22Rv1 (cell line): ENCODE measurements at regions not wholly inside any gene's neighbourhood (a gene's known extent, or its start where the extent isn't known, plus 50 kb on each side); places are given as distances from the start of the nearest gene placed in this dataset.

ENCODE experiments used
- H3K27ac ChIP-seq: fragments of 450-650 bp; 2 replicates; pipeline ENCODE4 v1.5.1; 2017
- CTCF ChIP-seq: fragments of 450-650 bp; IDR thresholded peaks from 2 replicates; pipeline ENCODE4 v1.5.1; 2017; ENCODE audit warnings: mild to moderate bottlenecking
- ZFX ChIP-seq: fragments of 450-650 bp; IDR thresholded peaks from 2 replicates; pipeline ENCODE4 v1.6.1; 2017; ENCODE audit warnings: antibody characterized with exemption, borderline replicate concordance

DNA sequence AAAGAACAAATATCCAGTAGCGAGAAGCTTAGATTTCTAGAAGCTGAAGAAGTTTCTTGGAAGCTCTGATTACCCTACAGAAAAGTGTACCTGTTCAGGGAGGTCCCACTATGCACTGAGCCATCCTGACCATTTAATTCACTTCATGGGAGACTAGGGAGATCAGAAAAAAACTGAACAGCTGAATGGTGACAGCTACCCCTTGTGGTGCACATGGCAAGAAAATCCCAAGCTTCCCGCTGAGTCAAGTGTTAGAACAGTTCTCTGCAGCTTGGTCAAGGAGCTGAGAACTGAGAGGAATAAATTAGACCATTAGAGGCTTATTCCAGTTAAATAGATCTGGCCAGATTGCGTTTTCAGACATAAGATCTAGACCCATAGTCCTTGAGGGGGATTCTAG is 197.2 kb upstream of the VEPH1 start:
- TF ChIP-seq CTCF = no peak
- TF ChIP-seq ZFX = no peak
- H3K27ac ChIP-seq = no peak overlapping the region

- no peak overlapping the region for H3K27ac ChIP-seq
Observed at GRCh38 chr3:157695586-157695985, 192.4 kb upstream of the VEPH1 start.

DNA sequence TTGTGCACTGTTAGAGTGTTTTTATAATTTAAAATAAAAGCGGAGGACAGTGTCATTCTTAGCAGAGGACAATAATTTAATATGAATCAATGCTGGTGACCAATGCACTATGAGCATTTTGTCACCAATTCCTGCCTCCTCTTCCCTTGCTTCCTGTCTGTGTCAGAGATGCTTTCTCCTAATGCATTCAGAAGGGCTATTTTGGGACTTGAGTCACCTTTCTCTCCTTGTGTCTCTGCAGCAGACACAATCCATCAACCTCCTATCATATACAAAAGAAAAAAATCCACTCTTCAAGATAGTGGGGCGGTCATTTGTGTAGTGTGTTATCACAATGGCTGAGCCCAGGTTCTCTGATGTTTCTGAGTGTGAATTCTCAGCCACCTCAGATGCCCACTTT is 191.9 kb upstream of the VEPH1 start:
- no peak for TF ChIP-seq CTCF
- TF ChIP-seq ZFX = no peak
- H3K27ac ChIP-seq = no peak overlapping the region

More at GRCh38 chr3:157695586-157695985, 192.4 kb upstream of the VEPH1 start:
- no peak for TF ChIP-seq CTCF
- no peak for TF ChIP-seq ZFX

DNA sequence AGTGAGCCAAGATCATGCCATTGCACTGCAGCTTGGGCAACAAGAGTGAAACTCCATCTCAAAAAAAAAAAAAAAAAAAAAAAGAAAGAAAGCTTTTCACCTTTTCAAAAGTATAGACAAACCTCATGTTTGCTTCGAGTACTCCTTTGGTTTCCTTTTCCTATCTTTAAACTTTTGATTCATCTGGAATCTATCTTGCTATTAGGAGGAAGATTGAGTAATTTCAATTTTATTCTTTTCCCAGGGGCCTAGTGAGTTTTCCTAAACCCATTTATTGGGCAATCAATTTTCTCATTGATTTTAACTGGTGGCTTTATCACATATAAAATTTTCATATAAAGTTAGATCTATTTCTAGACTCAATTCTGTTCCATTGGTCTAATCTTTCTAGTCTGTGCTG is 190.5 kb upstream of the VEPH1 start:
- no peak overlapping the region for H3K27ac ChIP-seq
- TF ChIP-seq CTCF (no peak), ZFX (no peak)

DNA sequence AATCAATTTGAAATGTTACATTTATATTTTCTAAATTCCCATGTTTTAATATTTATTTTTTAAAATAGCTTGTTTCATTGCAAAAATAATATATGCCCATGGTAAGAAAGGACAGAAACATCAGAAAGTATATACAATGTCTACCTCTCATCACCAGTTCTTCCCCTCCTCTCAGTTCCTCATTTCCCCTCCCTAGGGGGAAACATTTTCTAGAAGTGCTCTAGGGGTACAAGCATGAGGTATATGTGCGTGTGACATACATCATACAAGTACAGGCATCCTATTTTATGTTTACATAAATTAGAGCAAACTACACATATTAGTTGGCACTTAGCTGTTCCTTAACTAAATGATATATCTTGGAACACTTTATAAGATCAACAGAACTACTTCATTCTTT is 189.3 kb upstream of the VEPH1 start:
- TF ChIP-seq ZFX = no peak
- no peak for TF ChIP-seq CTCF
- no peak overlapping the region for H3K27ac ChIP-seq

DNA sequence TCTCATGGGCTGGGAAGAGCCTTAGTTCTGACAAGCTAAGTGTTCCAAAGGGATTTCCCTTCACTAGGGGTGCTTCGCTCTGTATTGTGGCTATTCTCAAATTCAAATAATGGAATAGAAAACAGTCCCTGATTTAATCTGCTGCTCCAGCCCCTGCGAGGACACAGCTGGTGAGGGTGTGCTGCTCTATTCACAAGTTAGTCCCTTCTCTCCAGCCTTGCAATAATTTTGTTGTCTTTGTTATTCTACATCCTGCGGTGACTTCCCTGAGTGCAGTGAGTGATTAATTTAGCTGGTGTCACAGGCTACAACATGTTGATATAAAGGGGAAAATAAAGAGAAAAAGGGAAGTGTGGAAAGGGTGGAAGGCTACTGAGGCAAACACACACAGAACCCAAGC is 180.5 kb upstream of the VEPH1 start:
- no peak for TF ChIP-seq ZFX
- H3K27ac ChIP-seq = no peak overlapping the region

DNA sequence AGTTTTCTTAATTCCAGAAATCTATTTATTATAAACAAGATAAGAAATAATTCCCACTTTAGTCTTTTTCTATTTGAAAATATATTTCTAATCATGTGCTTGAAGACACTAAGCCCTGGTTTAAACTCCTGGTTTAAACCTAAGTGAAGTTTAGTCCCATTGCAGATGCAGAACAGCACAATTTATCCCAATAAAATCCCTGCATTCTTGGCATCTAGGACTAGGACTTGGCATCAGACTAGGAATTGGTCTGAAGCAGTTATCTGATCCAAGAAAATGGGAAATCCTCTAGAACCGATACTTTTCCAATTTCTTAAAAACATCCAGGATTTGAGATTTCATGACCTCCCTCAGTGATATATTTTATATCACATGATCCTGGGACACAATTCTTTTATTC is 168.8 kb upstream of the VEPH1 start:
- TF ChIP-seq CTCF (no peak), ZFX (no peak)
- no peak overlapping the region for H3K27ac ChIP-seq

GRCh38 chr3:157671656-157672055 is 168.4 kb upstream of the VEPH1 start:
- TF ChIP-seq ZFX (no peak), CTCF (no peak)
- no peak overlapping the region for H3K27ac ChIP-seq
